ENCODE measurements at regions not wholly inside any gene's neighbourhood (a gene's known extent, or its start where the extent isn't known, plus 50 kb on each side); places are given as distances from the start of the nearest gene placed in this dataset.

GRCh38 chr6:141867767-141868166, 265.0 kb upstream of the GJE1 start:
- Mint-ChIP-seq H3K36me3 (ENCODE audit: unreplicated experiment) (no peaks in the 10 kb centered on the region), H3K9me3 (ENCODE audit: unreplicated experiment) (no peaks in the 10 kb centered on the region), H3K27me3 (ENCODE audit: unreplicated experiment) (no peaks in the 10 kb centered on the region), H3K4me3 (ENCODE audit: unreplicated experiment) (no peak overlapping the region), H3K27ac (ENCODE audit: unreplicated experiment) (no peak overlapping the region), H3K4me1 (ENCODE audit: low read depth, unreplicated experiment) (no peaks in the 10 kb centered on the region)
- DNase-seq, result no peak
- TF ChIP-seq CTCF (IDR thresholded peaks at IDR 0.05; ENCODE audit: partially characterized antibody, unreplicated experiment), result no peak

GRCh38 chr6:141866731-141867497, 265.8 kb upstream of the GJE1 start:
- Mint-ChIP-seq H3K4me1 (ENCODE audit: low read depth, unreplicated experiment) (no peaks in the 10 kb centered on the region), H3K27ac (ENCODE audit: unreplicated experiment) (no peak overlapping the region), H3K36me3 (ENCODE audit: unreplicated experiment) (no peaks in the 10 kb centered on the region), H3K27me3 (ENCODE audit: unreplicated experiment) (no peaks in the 10 kb centered on the region), H3K4me3 (ENCODE audit: unreplicated experiment) (no peak overlapping the region), H3K9me3 (ENCODE audit: unreplicated experiment) (no peaks in the 10 kb centered on the region)
- no peak for TF ChIP-seq CTCF (IDR thresholded peaks at IDR 0.05; ENCODE audit: partially characterized antibody, unreplicated experiment)
- DNase-seq, result no peak

- Mint-ChIP-seq H3K4me3 (ENCODE audit: unreplicated experiment) (no peak overlapping the region), H3K27me3 (ENCODE audit: unreplicated experiment) (no peaks in the 10 kb centered on the region), H3K27ac (ENCODE audit: unreplicated experiment) (no peak overlapping the region), H3K36me3 (ENCODE audit: unreplicated experiment) (no peaks in the 10 kb centered on the region), H3K4me1 (ENCODE audit: low read depth, unreplicated experiment) (no peaks in the 10 kb centered on the region), H3K9me3 (ENCODE audit: unreplicated experiment) (no peaks in the 10 kb centered on the region)
- no peak for TF ChIP-seq CTCF (IDR thresholded peaks at IDR 0.05; ENCODE audit: partially characterized antibody, unreplicated experiment)
- no peak for DNase-seq
These were observed 281.7 kb upstream of the GJE1 start for GRCh38 chr6:141851063-141851462.

- Mint-ChIP-seq H3K27me3 (ENCODE audit: unreplicated experiment) (no peaks in the 10 kb centered on the region), H3K9me3 (ENCODE audit: unreplicated experiment) (no peaks in the 10 kb centered on the region), H3K4me3 (ENCODE audit: unreplicated experiment) (no peak overlapping the region), H3K27ac (ENCODE audit: unreplicated experiment) (no peak overlapping the region), H3K36me3 (ENCODE audit: unreplicated experiment) (no peaks in the 10 kb centered on the region), H3K4me1 (ENCODE audit: low read depth, unreplicated experiment) (no peaks in the 10 kb centered on the region)
- no peak for DNase-seq
- TF ChIP-seq CTCF (IDR thresholded peaks at IDR 0.05; ENCODE audit: partially characterized antibody, unreplicated experiment), result no peak
These were observed 284.5 kb upstream of the GJE1 start for GRCh38 chr6:141848029-141848890.

GRCh38 chr6:141846639-141847038, 286.1 kb upstream of the GJE1 start:
- Mint-ChIP-seq H3K36me3 (ENCODE audit: unreplicated experiment) (no peaks in the 10 kb centered on the region), H3K27ac (ENCODE audit: unreplicated experiment) (no peak overlapping the region), H3K4me3 (ENCODE audit: unreplicated experiment) (no peak overlapping the region), H3K4me1 (ENCODE audit: low read depth, unreplicated experiment) (no peaks in the 10 kb centered on the region), H3K27me3 (ENCODE audit: unreplicated experiment) (no peaks in the 10 kb centered on the region), H3K9me3 (ENCODE audit: unreplicated experiment) (no peaks in the 10 kb centered on the region)
- no peak for TF ChIP-seq CTCF (IDR thresholded peaks at IDR 0.05; ENCODE audit: partially characterized antibody, unreplicated experiment)
- no peak for DNase-seq

All from glutamatergic neuron (in vitro differentiated cells).